Uterus (tissue), 2 donors: ENCODE measurements at regions not wholly inside any gene's neighbourhood (a gene's known extent, or its start where the extent isn't known, plus 50 kb on each side); places are given as distances from the start of the nearest gene placed in this dataset.

ENCODE experiments used
- POLR2A ChIP-seq, 2 donors: fragments of 450-650 bp; IDR thresholded peaks; one replicate each; pipeline ENCODE4 v1.6.1; 2016; ENCODE audit warnings: antibody characterized with exemption in 2 of 2, mild to moderate bottlenecking in 1 of 2, moderate library complexity in 1 of 2
- TF ChIP-seq, protein P1 (sequence below), 4 experiments: fragments of 200-600 bp in 2 of 4; fragments of 450-650 bp in 2 of 4; sonication (generic) in 2 of 4; IDR thresholded peaks; one replicate each; pipeline ENCODE4 v1.5.1; 2016 to 2019; ENCODE audit warnings: antibody characterized with exemption in 4 of 4, mild to moderate bottlenecking in 2 of 4, moderate library complexity in 1 of 4

DNA sequence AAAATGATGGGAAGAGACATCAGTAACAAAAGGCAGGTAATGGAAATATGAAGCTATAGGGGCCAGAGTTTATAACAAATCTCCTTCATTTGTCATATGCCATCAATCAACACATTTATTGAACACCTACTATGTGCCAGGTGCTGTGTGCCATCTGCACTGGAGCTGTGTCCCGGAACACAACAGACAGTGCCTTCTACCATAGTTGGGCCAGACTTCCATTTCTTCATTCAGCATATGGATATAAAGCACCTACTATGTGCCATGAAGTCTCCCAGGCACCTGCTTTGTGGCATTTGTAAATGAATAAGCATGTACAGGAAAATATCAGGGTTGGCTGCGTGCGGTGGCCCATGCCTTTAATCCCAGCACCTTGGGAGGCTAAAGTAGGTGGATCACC is 112.5 kb upstream of the ERCC6L2 start:
- TF ChIP-seq, protein P1, sequence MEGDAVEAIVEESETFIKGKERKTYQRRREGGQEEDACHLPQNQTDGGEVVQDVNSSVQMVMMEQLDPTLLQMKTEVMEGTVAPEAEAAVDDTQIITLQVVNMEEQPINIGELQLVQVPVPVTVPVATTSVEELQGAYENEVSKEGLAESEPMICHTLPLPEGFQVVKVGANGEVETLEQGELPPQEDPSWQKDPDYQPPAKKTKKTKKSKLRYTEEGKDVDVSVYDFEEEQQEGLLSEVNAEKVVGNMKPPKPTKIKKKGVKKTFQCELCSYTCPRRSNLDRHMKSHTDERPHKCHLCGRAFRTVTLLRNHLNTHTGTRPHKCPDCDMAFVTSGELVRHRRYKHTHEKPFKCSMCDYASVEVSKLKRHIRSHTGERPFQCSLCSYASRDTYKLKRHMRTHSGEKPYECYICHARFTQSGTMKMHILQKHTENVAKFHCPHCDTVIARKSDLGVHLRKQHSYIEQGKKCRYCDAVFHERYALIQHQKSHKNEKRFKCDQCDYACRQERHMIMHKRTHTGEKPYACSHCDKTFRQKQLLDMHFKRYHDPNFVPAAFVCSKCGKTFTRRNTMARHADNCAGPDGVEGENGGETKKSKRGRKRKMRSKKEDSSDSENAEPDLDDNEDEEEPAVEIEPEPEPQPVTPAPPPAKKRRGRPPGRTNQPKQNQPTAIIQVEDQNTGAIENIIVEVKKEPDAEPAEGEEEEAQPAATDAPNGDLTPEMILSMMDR (IDR thresholded peaks at IDR 0.05): no peak
- no peak for TF ChIP-seq POLR2A (IDR thresholded peaks at IDR 0.05)
